Keratinocyte (primary cell): ENCODE measurements at regions not wholly inside any gene's neighbourhood (a gene's known extent, or its start where the extent isn't known, plus 50 kb on each side); places are given as distances from the start of the nearest gene placed in this dataset.

Experiments
- DNase-seq: peaks from one replicate; pipeline ENCODE4 v3.0.0-alpha.2; 2011; ENCODE audit warnings: low read depth, missing footprints, low spot score
- FAIRE-seq: peaks from 2 replicates; lab custom pipeline; 2011; peaks lifted over from hg19 to GRCh38; lab: Jason Lieb, UNC
- H2AFZ ChIP-seq: 2 replicates; pipeline ENCODE4 v1.6.0; 2012; ENCODE audit warnings: low read length, control low read depth, inconsistent platforms; ENCODE audit not compliant: control insufficient read depth
- H3K27ac ChIP-seq: 2 replicates; pipeline ENCODE4 v1.5.1; 2011; ENCODE audit warnings: low read length; ENCODE audit not compliant: control insufficient read depth, insufficient read depth
- H3K27me3 ChIP-seq: 3 replicates; pipeline ENCODE4 v1.6.0; 2011; ENCODE audit warnings: low read length; ENCODE audit not compliant: control insufficient read depth, insufficient read depth; ENCODE audit errors: extremely low read depth
- H3K36me3 ChIP-seq, 2 experiments: 2 replicates in 1 of 2; 3 replicates in 1 of 2; pipeline ENCODE4 v1.5.1; 2011; ENCODE audit warnings: low read length in 2 of 2, mild to moderate bottlenecking in 1 of 2; ENCODE audit not compliant: control insufficient read depth in 2 of 2, insufficient read depth in 2 of 2; ENCODE audit errors: extremely low read depth in 1 of 2
- H3K4me1 ChIP-seq: 3 replicates; pipeline ENCODE4 v1.5.1; 2011; ENCODE audit warnings: low read length; ENCODE audit not compliant: control insufficient read depth, insufficient read depth; ENCODE audit errors: extremely low read depth
- H3K4me2 ChIP-seq: 3 replicates; pipeline ENCODE4 v1.6.0; 2011; ENCODE audit warnings: low read depth, low read length; ENCODE audit not compliant: control insufficient read depth, insufficient read depth; ENCODE audit errors: extremely low read depth
- H3K4me3 ChIP-seq, 3 experiments: fragments of 200-600 bp in 1 of 3; sonication (generic) in 1 of 3; 2 replicates in 2 of 3; 3 replicates in 1 of 3; pipeline ENCODE4 v1.5.1; 2011 to 2016; ENCODE audit warnings: low read length in 3 of 3, mild to moderate bottlenecking in 3 of 3, control low read depth in 2 of 3, inconsistent platforms in 1 of 3, low read depth in 1 of 3, mixed read lengths in 1 of 3, mixed run types in 1 of 3, moderate library complexity in 1 of 3; ENCODE audit not compliant: control insufficient read depth in 2 of 3, insufficient read depth in 2 of 3; ENCODE audit errors: extremely low read depth in 1 of 3
- H3K79me2 ChIP-seq: 2 replicates; pipeline ENCODE4 v1.6.0; 2012; ENCODE audit warnings: low read length; ENCODE audit not compliant: control insufficient read depth, insufficient read depth
- H3K9ac ChIP-seq: 3 replicates; pipeline ENCODE4 v1.6.0; 2011; ENCODE audit warnings: low read length; ENCODE audit not compliant: control insufficient read depth, insufficient read depth; ENCODE audit errors: extremely low read depth
- H3K9me1 ChIP-seq: 3 replicates; pipeline ENCODE4 v1.6.0; 2011; ENCODE audit warnings: low read length; ENCODE audit not compliant: control insufficient read depth, insufficient read depth; ENCODE audit errors: extremely low read depth
- H3K9me3 ChIP-seq: 2 replicates; pipeline ENCODE4 v1.5.1; 2012; ENCODE audit warnings: low read depth, low read length; ENCODE audit not compliant: control insufficient read depth
- H4K20me1 ChIP-seq: 3 replicates; pipeline ENCODE4 v1.6.0; 2011; ENCODE audit warnings: low read length; ENCODE audit not compliant: control insufficient read depth, insufficient read depth; ENCODE audit errors: extremely low read depth
- CTCF ChIP-seq, 3 experiments: IDR thresholded peaks in 1 of 3; conservative IDR thresholded peaks in 1 of 3; optimal IDR thresholded peaks in 1 of 3; 2 replicates in 2 of 3; 3 replicates in 1 of 3; pipeline versions ENCODE3 to v1.5.1; 2011; ENCODE audit warnings: low read length in 3 of 3, mild to moderate bottlenecking in 3 of 3, moderate library complexity in 2 of 3, control low read depth in 1 of 3, inconsistent platforms in 1 of 3; ENCODE audit not compliant: insufficient read depth in 2 of 3; ENCODE audit errors: extremely low read depth in 1 of 3
- EZH2 ChIP-seq: IDR thresholded peaks from one replicate; pipeline ENCODE4 v1.6.1; 2012; ENCODE audit warnings: inconsistent platforms, mild to moderate bottlenecking, low read length, moderate library complexity
- dilution Hi-C: fragments of 300-500 bp; cut with MboI; formaldehyde crosslinking; loops from one replicate; pipeline ENCODE4 v1.7.0; 2020; ENCODE audit warnings: low sequenced_read_pairs; ENCODE audit not compliant: extremely low pct_ligation_motif_present

GRCh38 chr6:113291751-113292445 is 565.2 kb upstream of the MARCKS start:
- Histone ChIP-seq H3K9me3 (peaks cover 2% of the 10 kb centered on the region), H3K9me1 (no peaks in the 10 kb centered on the region), H3K4me1 (no peaks in the 10 kb centered on the region), H3K27me3 (no peaks in the 10 kb centered on the region), H3K27ac (no peak overlapping the region), H3K79me2 (no peaks in the 10 kb centered on the region), H4K20me1 (no peaks in the 10 kb centered on the region), H3K9ac (no peak overlapping the region), H3K4me3 (no peak overlapping the region), H3K4me2 (no peak overlapping the region), H3K36me3 (no peaks in the 10 kb centered on the region), H2AFZ (no peak overlapping the region)
- no peak for DNase-seq
- FAIRE-seq, result no peak
- dilution Hi-C loops, result no loop called here
- no peak for TF ChIP-seq CTCF (optimal IDR thresholded peaks at IDR 0.05 in 1 of 3, IDR thresholded peaks at IDR 0.05 in 1 of 3, conservative IDR thresholded peaks at IDR 0.05 in 1 of 3; ENCODE audit: extremely low read depth in 1 of 3, insufficient read depth in 2 of 3, low read length in 3 of 3)
- TF ChIP-seq EZH2, result no peak

- H4K20me1 ChIP-seq, result no peaks in the 10 kb centered on the region
- no peak overlapping the region for H3K4me3 ChIP-seq
- no peaks in the 10 kb centered on the region for H3K27me3 ChIP-seq
- H3K27ac ChIP-seq, result no peak overlapping the region
- no peak overlapping the region for H3K9ac ChIP-seq
- H2AFZ ChIP-seq, result no peak overlapping the region
- DNase-seq, result no peak
- no peaks in the 10 kb centered on the region for H3K36me3 ChIP-seq
- FAIRE-seq, result no peak
- H3K9me3 ChIP-seq, result no peaks in the 10 kb centered on the region
- no peaks in the 10 kb centered on the region for H3K79me2 ChIP-seq
- no peaks in the 10 kb centered on the region for H3K9me1 ChIP-seq
- TF ChIP-seq CTCF (optimal IDR thresholded peaks at IDR 0.05 in 1 of 3, IDR thresholded peaks at IDR 0.05 in 1 of 3, conservative IDR thresholded peaks at IDR 0.05 in 1 of 3; ENCODE audit: extremely low read depth in 1 of 3, insufficient read depth in 2 of 3, low read length in 3 of 3) (no peak), EZH2 (no peak)
- no peaks in the 10 kb centered on the region for H3K4me1 ChIP-seq
- H3K4me2 ChIP-seq, result no peak overlapping the region
- dilution Hi-C loops, result no loop called here
Observed at GRCh38 chr6:113292646-113293422, 564.3 kb upstream of the MARCKS start.
